Lung (tissue), 11 donors: ENCODE measurements at regions not wholly inside any gene's neighbourhood (a gene's known extent, or its start where the extent isn't known, plus 50 kb on each side); places are given as distances from the start of the nearest gene placed in this dataset.

Source experiments
- ATAC-seq: fragments of 200-7000 bp; cut with Tn5 transposase; one replicate; pipeline ENCODE4 v1.9.1; 2020; ENCODE audit warnings: moderate number of reproducible peaks; ENCODE audit not compliant: insufficient read depth, low FRiP score
- DNase-seq, 3 donors: peaks; one replicate each; pipeline ENCODE4 v3.0.0-alpha.2; 2013 to 2017
- H3K27ac ChIP-seq, 2 donors: one replicate each; pipeline ENCODE4 v1.5.1; 2013; ENCODE audit warnings: mild to moderate bottlenecking in 2 of 2, moderate library complexity in 2 of 2, control low read depth in 1 of 2, inconsistent platforms in 1 of 2, low read depth in 1 of 2, low read length in 1 of 2
- H3K27me3 ChIP-seq, 3 donors: one replicate each; pipeline ENCODE4 v1.5.1; 2013; ENCODE audit warnings: low read length in 2 of 3; ENCODE audit not compliant: control insufficient read depth in 3 of 3, insufficient read depth in 3 of 3
- H3K36me3 ChIP-seq, 4 donors: one replicate each; pipeline ENCODE4 v1.5.1; 2013; ENCODE audit warnings: low read length in 4 of 4, mild to moderate bottlenecking in 1 of 4, moderate library complexity in 1 of 4; ENCODE audit not compliant: control insufficient read depth in 4 of 4, insufficient read depth in 4 of 4
- H3K4me1 ChIP-seq, 5 donors: one replicate each; pipeline ENCODE4 v1.5.1; 2013; ENCODE audit warnings: low read length in 5 of 5, mild to moderate bottlenecking in 2 of 5, moderate library complexity in 1 of 5; ENCODE audit not compliant: control insufficient read depth in 5 of 5, insufficient read depth in 5 of 5
- H3K4me3 ChIP-seq: one replicate; pipeline ENCODE4 v1.5.1; 2013; ENCODE audit warnings: mild to moderate bottlenecking, control low read depth, moderate library complexity
- H3K9ac ChIP-seq, 2 donors: one replicate each; pipeline ENCODE4 v1.5.1; 2013; ENCODE audit warnings: low read length in 2 of 2, control low read depth in 1 of 2; ENCODE audit not compliant: insufficient read depth in 1 of 2
- H3K9me3 ChIP-seq, 4 donors: one replicate each; pipeline ENCODE4 v1.5.1; 2013; ENCODE audit warnings: low read length in 3 of 4, mild to moderate bottlenecking in 1 of 4, moderate library complexity in 1 of 4; ENCODE audit not compliant: control insufficient read depth in 4 of 4, insufficient read depth in 3 of 4
- WGBS, 2 donors: extraction: QIAGEN DNeasy Blood & Tissue Kit; methylation state at CpG; one replicate each; pipeline ENCODE4 v1.1.7; 2013; 5-methylcytosine and 5-hydroxymethylcytosine counted together
- TF ChIP-seq, protein P1 (sequence below): IDR thresholded peaks from 2 replicates; pipeline ENCODE4 v1.5.1; 2012; ENCODE audit warnings: mild to moderate bottlenecking; ENCODE audit errors: control extremely low read depth, extremely low read depth
- donor health status: control.
- donor health status: control.
- donor health status: Bipolar disorder and iron deficiency.
- donor health status: healthy.
- donor health status: DM: yes; HTN: yes; CAD: no.

- ATAC-seq = no peak
These were observed 482.7 kb downstream of the SIPA1L2 start for GRCh38 chr1:232147215-232147614.

DNA sequence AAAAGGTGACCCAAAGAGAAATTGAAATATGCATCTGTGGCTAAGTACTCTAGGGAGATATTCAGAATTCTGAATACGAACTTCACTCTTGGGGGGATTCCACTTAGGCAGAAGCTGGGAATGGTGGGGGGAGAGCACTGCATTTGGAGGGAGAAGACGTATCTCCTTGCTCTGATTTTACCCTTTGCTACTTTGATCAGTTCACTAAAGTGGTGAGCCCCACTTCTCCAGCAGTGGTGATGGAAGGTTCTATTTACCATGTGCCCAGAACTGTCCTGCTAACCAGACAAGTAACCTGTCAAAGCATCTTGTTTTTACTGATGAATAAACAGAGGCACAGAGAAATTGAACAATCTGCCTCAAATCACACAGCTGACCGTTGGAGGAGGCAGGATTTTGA lies 483.4 kb downstream of the SIPA1L2 start:
- 77 to 90% methylated on average over 3 of the region's 3 CpGs for WGBS, 2 donors

More at GRCh38 chr1:232147215-232147614, 482.7 kb downstream of the SIPA1L2 start:
- Histone ChIP-seq H3K4me1 (peaks cover 0 to 23% (median 2%) of the 10 kb centered on the region in 5 donors), H3K9me3 (no peaks in the 10 kb centered on the region), H3K4me3 (no peak overlapping the region), H3K27ac (no peak overlapping the region), H3K27me3 (no peaks in the 10 kb centered on the region), H3K36me3 (no peaks in the 10 kb centered on the region), H3K9ac (no peak overlapping the region)
- no peak for DNase-seq
- TF ChIP-seq, protein P1, sequence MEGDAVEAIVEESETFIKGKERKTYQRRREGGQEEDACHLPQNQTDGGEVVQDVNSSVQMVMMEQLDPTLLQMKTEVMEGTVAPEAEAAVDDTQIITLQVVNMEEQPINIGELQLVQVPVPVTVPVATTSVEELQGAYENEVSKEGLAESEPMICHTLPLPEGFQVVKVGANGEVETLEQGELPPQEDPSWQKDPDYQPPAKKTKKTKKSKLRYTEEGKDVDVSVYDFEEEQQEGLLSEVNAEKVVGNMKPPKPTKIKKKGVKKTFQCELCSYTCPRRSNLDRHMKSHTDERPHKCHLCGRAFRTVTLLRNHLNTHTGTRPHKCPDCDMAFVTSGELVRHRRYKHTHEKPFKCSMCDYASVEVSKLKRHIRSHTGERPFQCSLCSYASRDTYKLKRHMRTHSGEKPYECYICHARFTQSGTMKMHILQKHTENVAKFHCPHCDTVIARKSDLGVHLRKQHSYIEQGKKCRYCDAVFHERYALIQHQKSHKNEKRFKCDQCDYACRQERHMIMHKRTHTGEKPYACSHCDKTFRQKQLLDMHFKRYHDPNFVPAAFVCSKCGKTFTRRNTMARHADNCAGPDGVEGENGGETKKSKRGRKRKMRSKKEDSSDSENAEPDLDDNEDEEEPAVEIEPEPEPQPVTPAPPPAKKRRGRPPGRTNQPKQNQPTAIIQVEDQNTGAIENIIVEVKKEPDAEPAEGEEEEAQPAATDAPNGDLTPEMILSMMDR = no peak
- WGBS, 2 donors = 74 to 76% methylated on average over 2 of the region's 2 CpGs

GRCh38 chr1:232145768-232146167 lies 484.2 kb downstream of the SIPA1L2 start:
- H3K36me3 ChIP-seq = no peaks in the 10 kb centered on the region
- no peak overlapping the region for H3K27ac ChIP-seq
- no peaks in the 10 kb centered on the region for H3K9me3 ChIP-seq
- H3K4me3 ChIP-seq = no peak overlapping the region
- no peaks in the 10 kb centered on the region for H3K27me3 ChIP-seq
- H3K4me1 ChIP-seq = peaks cover 0 to 23% (median 2%) of the 10 kb centered on the region in 5 donors
- H3K9ac ChIP-seq = no peak overlapping the region
- no peak for DNase-seq
- WGBS, 2 donors = 82 to 88% methylated on average over 2 of the region's 2 CpGs
- TF ChIP-seq, protein P1 = no peak
- ATAC-seq = no peak

More for the DNA sequence above, 483.4 kb downstream of the SIPA1L2 start:
- DNase-seq (no peak), ATAC-seq (no peak)
- Histone ChIP-seq H3K9me3 (no peaks in the 10 kb centered on the region), H3K36me3 (no peaks in the 10 kb centered on the region), H3K9ac (no peak overlapping the region), H3K4me3 (no peak overlapping the region), H3K27ac (no peak overlapping the region), H3K27me3 (no peaks in the 10 kb centered on the region), H3K4me1 (peaks cover 0 to 23% (median 2%) of the 10 kb centered on the region in 5 donors)
- TF ChIP-seq, protein P1 = no peak

GRCh38 chr1:232144696-232145230 lies 485.2 kb downstream of the SIPA1L2 start:
- ATAC-seq = no peak
- Histone ChIP-seq H3K4me1 (peaks cover 0 to 19% (median 2%) of the 10 kb centered on the region in 5 donors), H3K9me3 (no peaks in the 10 kb centered on the region), H3K4me3 (no peak overlapping the region), H3K36me3 (no peaks in the 10 kb centered on the region), H3K27me3 (no peaks in the 10 kb centered on the region), H3K27ac (no peak overlapping the region), H3K9ac (no peak overlapping the region)
- no peak for DNase-seq
- TF ChIP-seq, protein P1 = no peak
- WGBS, 2 donors = 88 to 94% methylated on average over 8 of the region's 8 CpGs
